HEK293T (cell line): ENCODE measurements at regions not wholly inside any gene's neighbourhood (a gene's known extent, or its start where the extent isn't known, plus 50 kb on each side); places are given as distances from the start of the nearest gene placed in this dataset.

Experiments used
- ELF4 ChIP-seq: fragments of 450-650 bp; IDR thresholded peaks from 2 replicates; pipeline ENCODE4 v1.6.1; 2017; ENCODE audit warnings: antibody characterized with exemption
- FOXK2 ChIP-seq: fragments of 450-650 bp; IDR thresholded peaks from 2 replicates; pipeline ENCODE4 v1.6.1; 2016; ENCODE audit warnings: mild to moderate bottlenecking
- FOXM1 ChIP-seq: fragments of 450-650 bp; IDR thresholded peaks from 2 replicates; pipeline ENCODE4 v1.6.1; 2017; ENCODE audit warnings: mild to moderate bottlenecking, borderline replicate concordance
- HDGF ChIP-seq: fragments of 450-650 bp; IDR thresholded peaks from 2 replicates; pipeline ENCODE4 v1.6.1; 2017; ENCODE audit warnings: antibody characterized with exemption, borderline replicate concordance
- SP1 ChIP-seq: fragments of 450-650 bp; IDR thresholded peaks from 2 replicates; pipeline ENCODE4 v1.6.1; 2017
- TF ChIP-seq, protein P1 (sequence below): fragments of 450-650 bp; IDR thresholded peaks from 2 replicates; pipeline ENCODE4 v1.6.1; 2016

- TF ChIP-seq SP1 (no peak), FOXM1 (no peak), ELF4 (no peak), HDGF (no peak), FOXK2 (no peak)
- TF ChIP-seq, protein P1, sequence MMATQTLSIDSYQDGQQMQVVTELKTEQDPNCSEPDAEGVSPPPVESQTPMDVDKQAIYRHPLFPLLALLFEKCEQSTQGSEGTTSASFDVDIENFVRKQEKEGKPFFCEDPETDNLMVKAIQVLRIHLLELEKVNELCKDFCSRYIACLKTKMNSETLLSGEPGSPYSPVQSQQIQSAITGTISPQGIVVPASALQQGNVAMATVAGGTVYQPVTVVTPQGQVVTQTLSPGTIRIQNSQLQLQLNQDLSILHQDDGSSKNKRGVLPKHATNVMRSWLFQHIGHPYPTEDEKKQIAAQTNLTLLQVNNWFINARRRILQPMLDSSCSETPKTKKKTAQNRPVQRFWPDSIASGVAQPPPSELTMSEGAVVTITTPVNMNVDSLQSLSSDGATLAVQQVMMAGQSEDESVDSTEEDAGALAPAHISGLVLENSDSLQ = no peak
These were observed 328.0 kb upstream of the ATP2B1 start for GRCh38 chr12:90036637-90037036.
